CD4-positive, alpha-beta T cell treated with Interleukin-4 for 1 hour (primary cell): ENCODE measurements at regions not wholly inside any gene's neighbourhood (a gene's known extent, or its start where the extent isn't known, plus 50 kb on each side); places are given as distances from the start of the nearest gene placed in this dataset.

Experiments
- DNase-seq, 2 donors: peaks; one replicate each; pipeline ENCODE4 v3.0.0-alpha.2; 2020 to 2022

DNA sequence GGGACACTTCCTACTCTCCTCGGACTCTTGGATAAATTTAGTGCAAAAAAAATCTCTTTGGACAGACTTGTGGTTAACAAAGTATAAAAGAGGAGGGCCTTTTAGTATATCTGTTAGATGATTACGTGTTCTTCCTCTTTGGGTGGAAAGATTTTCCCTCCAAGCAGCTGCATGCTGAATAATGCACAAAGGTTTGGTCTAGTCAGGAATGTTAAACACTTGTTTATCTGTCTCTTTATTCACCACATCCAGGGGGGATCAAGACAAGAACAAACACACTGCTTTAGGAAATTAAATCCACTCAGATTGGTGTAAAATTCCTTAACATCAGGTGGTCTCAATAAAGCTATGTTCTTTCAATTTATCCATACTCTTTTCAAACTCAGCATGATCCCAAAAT is 260.9 kb upstream of the CHD6 start:
- DNase-seq: no peak

DNA sequence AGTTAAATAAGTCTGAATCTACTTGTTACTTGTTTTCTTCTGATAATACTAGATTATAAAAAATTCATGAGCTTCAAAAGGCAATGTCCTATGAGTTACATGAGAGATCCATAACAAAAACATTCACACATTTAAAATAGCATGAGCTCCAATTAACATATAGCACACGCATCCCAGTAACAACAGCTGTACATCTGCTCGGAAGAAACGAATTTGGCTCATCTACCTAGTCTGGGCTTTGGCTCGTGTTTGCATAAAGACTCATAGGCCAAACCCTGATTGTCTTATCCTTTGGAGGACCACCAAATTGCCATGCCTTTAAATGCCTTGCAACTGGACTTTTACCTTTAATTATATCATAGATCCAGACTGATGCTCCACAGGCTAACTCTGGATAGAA is 259.7 kb upstream of the CHD6 start:
- no peak for DNase-seq

DNA sequence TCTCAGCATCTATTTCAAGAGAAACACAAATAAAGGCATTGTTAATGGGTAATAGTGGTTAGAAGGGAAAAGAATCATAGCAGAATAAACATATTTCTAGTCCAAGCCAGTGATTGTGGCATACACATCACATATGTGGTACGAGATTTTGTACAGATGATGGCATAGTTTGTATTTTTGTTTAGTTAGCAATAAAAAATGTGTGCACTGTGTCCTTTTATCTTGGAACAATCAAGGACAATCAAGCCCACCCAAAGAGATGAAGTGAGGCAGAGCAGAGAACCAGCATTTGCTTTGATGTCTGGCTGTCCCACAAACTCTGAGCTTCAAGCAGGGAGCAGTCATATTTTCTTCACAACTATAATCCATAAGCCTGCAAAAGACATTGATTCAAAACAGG is 256.5 kb upstream of the CHD6 start:
- no peak for DNase-seq

DNA sequence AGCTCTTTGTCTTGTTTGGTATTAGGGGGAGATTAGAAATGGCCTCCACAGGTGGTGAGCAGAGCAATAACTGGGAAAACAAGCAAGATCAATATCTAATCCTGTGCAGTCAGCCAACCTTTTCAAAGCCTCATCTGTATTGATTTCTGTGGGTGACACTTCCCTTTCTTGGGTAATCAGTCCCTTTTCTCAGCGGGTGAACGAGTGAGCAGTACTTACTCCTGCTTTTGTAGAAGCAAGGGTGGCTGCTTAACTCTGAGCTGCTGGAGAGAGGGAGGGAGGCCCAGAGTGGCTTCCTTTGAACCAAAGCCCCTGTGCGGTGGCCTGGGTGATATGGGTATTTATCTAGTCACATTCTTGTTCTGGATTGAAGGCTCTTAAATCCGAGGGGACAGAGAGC is 254.8 kb upstream of the CHD6 start:
- no peak for DNase-seq

DNA sequence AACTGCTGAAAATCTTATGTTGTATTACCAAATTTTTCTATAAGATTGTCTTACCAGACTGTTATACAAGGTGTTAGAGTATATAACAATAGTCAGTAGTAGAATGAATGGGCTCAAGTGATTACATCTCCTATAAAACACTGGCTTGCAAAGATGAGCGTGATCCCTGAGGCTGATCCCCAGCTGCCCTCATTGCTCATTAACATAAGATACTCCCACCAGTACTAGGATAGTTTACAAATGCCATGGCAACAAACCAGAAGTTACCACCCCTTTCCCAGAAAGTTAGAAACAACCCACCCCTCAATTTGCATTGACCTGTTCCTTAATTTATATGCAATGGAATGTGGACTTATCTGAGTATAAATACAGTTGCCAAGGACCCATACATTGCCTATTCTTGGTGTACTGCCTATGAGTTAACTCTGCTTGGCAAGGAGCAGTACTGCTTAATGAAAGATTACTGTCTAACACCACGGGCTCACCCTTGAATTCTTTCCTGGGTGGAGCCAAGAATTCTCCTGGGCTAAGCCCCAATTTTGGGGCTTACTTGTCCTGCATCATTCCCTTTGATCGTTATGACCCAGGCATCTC is 252.8 kb upstream of the CHD6 start:
- no peak for DNase-seq

DNA sequence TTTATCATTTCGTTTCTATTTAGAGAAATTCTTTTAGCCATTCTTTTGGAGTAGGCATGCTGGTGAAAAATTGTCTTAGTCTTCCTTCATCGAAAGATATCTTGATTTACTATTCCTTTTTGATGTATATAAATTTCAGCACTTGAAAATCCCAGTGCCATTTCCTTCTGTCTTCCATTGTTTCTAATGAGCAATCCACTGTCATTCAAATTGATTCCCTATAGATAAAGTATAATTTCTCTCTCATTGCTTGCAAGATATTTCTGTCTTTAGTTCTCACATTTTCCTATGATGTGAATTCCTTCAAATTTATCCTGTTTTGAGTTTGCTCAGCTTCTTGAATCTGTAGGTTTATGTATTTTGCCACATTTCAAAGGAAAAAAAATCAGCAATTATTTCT is 251.1 kb upstream of the CHD6 start:
- no peak for DNase-seq

DNA sequence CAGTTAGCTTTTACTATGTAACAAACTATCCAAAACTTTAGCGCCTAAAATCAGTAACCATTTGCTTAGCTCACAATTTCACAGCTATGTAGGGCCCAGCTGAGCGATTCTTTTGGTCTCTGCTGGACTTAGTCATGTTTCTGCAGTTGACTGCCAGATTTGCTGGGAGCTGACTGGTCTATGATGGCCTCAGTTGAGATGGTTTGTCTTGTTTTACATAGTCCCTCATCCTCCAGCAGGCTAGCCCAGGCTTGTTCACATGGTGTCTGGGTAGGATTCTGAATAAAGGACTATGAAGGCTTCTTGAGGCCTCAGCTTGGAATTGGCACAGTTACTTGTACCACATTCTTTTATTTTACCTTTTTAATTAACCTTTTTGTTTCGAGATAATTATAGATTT is 247.8 kb upstream of the CHD6 start:
- DNase-seq: no peak

DNA sequence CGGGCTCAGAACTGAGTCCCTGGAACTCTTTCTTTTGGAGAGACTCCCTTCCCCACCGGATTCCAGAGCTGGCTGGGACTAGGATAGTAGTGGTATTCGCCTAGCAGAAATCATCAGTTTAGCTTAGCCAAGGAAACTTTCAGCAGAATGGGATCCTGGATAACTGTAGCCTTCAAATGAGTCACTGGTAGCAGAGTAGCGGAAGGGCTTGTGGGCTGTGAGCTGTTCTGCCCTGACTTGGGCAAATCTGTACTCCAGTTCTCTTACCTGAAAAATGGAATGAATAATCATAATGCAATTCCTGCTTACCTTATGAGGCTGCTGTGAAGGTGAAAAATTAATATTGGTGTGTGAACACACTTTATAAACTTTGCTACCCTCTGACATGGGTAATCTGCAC is 244.3 kb upstream of the CHD6 start:
- DNase-seq: no peak

DNA sequence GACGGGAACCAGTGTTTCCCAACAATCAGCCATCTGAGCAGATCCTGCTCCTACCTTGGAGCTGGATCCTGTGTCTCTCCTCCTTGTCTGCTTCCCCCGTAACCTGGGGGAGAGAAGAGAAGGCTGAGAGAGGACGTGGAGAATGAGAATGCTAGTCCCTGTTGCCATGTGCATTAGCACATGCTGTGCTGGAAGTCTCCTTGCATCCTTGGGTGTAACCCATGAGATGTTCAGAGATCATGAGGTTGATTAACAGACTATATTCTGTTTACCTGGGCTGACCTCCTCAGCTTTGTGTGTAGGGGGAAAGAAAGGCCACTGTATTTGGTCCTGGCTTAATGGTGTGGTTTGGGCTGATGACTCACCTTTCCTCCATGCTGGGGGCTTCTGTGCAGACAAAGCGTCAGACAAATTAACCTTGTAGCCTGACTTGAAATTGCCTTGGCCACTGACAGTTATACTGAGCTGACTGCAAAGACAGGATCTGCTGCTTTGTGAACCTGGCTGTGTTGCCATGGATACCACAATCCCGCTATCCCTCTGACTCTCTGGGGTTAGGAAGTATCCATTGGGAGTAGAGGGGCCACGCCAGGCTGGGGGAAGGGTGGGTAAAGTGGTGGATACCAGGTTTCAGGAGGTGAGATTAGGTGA is 243.7 kb upstream of the CHD6 start:
- no peak for DNase-seq

DNA sequence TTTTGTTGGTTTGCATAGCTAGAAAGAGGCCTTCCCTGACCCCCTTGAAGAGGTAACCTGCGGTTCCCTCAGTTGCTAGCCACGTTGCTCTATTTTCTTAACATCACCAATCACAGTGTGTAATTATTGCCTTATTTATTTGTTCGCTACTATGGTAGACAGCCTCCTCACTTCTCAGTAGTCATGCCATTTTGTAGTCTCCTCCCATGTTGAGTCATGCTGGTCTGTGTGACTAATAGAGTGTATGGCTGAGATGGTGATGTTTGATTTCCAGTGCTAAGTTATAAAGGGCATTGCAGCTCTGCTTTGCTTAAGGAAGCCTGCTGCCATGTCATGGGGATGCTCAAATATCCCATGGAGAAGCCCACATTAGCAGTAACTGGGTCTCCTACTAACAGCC is 236.6 kb upstream of the CHD6 start:
- no peak for DNase-seq

DNA sequence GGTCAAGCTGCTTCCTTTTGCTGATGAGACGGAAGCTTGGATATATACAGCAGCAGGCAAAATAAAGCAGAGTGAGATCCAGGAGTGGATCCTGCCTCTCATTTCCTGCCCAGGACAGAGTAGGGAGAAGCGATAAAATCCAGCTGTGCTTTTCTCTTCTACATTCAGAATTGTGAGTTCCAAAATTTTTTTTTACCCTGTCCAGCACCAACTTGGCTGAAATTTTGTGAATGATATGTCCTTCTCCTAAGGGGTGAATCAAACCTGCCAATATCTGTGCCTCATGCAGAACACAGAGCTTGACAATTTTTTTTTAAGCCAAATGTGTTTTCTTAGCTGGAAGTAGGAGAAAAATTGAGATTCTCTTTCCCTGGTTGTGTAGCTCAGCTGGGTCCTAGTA is 235.6 kb upstream of the CHD6 start:
- no peak for DNase-seq

DNA sequence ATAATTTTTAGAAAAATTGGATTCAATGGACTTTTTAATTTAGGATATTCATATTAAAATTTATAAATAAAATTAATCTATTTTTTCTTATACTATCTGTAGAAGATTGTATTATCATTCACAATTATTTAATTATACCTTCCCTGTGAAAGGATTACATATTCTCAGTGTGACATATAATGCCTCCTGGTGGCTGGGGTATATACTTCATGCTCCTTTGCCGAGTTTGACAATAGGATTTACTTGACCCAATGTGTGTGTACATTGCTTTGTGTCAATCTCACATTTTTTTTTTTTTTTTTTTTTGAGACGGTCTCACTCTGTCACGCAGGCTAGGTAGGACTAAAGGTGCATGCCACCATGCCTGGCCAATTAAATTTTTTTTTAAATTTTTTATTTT is 230.0 kb upstream of the CHD6 start:
- no peak for DNase-seq

DNA sequence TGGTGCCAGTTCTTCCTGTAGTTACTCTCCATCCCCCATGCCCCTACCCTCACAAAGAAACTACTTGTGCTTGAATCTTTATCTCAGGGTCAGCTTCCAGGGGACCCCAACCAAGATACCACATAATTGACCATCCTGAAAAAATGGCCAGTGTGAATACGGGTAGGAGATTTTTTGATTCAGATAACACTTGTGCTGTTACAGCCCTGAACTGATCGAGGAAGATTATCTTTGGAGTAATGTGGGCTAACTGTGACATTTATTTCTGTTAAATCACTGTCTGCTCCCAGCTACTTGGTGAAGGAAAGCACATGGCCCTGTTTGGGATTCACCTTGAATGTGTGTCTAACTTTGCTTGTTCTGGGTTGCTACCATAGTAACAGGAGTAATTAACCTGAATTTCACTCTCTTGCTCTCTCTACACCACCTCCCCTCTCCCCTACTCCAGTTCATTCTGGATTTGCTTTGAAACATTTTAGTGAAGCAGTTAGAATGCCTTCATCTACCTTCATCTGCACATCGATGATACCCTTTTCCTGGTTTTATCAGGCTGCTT is 219.6 kb upstream of the CHD6 start:
- no peak for DNase-seq

DNA sequence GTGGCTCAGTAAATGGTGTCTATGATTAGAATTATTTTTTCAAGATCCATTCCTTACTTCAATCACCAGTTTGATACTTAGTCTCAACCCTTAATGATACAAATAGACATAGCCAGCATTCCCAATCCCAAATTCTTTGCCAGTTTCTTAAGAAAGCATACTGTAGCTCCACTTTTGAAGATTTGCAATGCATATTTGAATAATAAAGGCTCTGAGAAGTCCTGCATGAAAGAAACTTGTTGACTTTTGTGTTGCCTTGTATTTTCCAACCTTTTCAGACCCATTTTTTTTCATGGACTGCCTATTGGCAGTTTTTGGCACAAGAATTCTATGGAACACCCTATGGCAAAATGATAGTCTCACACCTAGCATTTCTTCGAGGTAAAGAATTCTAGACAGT is 215.6 kb upstream of the CHD6 start:
- no peak for DNase-seq

DNA sequence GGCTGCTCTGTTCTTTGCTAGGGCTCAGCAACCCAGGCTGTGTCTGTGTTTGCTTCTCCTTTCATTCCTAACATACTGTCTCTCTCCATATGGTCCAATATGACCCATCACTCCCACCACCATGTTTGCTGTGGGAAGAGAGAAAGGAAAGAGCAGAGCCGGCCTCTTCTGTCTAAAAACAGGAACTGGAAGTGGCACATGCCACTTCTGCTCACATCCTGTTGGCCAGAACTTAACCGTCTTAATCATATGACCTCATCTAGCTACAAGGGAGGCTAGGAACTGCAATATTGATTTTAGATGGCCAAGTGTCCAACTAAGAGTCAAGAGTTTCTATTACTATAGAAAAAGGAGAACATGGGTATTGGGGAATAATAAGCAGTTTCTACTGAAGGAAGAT is 212.5 kb upstream of the CHD6 start:
- DNase-seq: no peak

DNA sequence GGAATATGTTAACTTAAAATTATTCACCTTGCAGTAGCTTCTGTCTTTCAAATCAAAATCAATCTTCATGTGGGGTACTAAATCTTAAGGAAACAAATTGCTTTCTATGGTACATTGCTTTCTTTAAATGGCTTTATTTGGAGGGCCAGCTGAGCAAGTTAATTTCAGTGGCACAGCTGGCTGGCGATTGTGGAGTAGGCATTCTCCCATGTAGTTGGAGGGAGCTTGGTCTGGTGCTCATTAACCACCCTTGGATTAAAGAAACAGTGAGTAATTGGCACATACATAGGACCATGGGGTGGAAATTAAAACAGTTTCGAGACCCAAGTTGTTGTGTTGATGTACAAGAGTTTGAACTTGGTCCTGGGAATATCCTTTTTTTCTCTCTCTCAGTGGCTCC is 201.3 kb upstream of the CHD6 start:
- DNase-seq: no peak

DNA sequence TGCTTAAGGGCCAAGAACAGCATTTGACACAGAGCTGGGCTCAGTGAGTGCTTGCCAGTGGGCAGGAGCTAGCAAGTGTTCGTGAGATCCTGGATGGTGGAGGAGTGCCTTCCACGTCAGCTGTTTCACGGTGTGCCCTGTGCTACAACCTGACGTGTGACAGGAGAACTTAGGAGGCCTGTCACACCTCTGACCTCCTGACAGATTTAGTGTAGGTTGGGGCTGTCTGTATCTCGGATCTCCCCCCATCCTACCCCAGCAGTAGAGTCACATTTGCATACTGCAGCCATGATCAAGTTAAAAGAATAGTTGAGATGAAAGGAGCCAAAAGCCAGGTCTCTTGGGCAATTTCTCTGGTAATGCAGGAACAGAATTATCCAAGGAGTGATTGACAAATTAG is 200.8 kb upstream of the CHD6 start:
- no peak for DNase-seq

DNA sequence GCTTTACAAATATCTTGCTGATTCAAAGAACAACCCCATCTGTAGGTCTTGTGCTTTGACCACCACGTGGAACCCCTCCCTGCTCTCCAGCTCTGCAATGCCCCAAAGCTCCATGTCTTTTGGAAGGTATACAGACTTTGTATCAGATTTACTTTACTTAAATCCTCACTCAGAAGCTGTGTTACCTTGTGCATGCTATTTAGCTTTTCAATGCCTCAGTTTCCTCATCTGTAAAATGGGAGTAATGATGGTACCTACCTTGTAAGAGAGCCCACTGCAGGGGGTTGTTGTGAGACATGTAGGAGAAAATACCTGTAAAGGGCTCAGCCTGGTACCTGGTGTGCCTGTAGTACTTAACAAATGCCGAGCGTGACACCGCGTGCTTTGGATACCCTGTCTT is 200.2 kb upstream of the CHD6 start:
- no peak for DNase-seq

DNA sequence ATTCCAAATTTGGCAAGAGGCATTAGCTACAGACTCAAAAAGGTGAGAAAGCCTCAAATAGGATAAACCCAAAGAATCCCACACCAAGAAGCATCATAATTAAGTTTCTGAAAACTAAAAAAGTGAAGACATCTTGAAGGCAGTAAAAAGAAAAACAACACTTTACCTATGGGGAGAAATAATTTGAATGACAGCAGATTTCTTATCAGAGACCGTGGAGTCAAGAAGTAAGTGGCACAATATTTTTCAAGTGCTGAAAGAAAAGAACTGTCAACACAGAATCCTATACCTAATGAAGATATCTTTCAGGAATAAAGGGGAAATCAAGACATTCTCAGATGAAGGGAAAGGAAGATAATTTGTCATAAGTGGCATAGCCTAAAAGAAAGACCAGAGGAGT is 193.3 kb upstream of the CHD6 start:
- DNase-seq: no peak

DNA sequence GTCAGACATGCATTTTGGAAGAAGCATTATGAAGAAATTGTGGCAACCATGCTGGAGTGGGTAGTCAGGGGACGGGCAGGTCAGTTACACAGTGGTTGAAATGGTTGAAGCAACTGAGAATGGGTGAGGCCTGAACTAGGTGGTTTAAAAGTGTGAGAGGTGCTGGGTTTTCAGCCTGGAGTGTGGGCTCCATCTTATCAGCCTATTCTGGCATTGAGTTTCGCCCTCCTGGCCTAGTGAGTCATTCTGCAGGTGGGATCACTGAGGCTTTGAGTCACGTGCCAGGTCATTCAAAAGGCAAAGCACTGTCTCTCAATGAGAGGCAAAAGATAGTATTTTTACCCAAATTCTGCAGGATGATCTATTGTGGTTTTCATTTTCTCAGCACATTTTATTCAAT is 181.9 kb upstream of the CHD6 start:
- DNase-seq: no peak

DNA sequence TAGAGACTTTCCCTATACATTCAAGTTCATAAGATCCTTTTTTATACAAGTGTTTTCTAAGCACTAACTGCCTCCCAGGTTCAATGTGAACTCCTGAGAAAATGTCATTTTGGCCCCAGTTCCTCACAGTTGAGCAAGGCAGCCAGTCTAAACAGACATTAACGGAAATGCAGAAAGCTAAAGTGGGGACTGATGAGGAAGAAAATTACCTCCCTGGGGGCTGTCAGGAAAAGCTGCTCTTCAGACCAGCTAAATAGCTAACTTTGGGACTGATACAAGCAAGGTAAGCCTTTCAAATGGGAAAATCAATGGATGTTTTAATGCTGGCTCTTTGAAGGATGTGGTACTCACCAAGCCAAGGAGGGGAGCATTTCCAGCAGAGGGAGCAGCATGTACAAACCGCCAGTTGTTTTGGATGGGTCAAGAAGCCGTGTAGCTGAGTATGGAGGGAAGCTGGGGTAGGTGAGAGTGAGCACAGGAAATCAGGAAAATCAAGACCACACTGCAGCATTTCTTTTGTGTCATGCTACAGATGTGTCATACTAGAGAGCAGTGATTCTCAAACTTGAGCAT is 180.8 kb upstream of the CHD6 start:
- no peak for DNase-seq

DNA sequence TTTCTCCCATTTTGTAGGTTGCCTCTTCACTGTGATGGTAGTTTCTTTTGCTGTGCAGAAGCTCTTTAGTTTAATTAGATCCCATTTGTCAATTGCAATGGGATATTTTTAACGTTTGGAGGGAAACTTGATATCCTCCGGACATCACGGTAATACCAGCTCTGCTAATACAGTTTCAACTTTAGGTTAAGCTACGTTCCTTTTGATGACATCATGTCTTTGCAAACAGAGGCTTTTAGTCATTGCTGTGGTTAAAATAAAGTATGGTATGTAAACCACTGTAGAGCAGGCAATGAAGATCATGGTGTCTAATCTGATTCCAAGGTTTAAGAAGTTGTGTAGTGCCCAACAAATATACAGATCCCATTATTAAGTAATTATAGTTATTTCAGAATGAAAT is 168.0 kb upstream of the CHD6 start:
- no peak for DNase-seq

DNA sequence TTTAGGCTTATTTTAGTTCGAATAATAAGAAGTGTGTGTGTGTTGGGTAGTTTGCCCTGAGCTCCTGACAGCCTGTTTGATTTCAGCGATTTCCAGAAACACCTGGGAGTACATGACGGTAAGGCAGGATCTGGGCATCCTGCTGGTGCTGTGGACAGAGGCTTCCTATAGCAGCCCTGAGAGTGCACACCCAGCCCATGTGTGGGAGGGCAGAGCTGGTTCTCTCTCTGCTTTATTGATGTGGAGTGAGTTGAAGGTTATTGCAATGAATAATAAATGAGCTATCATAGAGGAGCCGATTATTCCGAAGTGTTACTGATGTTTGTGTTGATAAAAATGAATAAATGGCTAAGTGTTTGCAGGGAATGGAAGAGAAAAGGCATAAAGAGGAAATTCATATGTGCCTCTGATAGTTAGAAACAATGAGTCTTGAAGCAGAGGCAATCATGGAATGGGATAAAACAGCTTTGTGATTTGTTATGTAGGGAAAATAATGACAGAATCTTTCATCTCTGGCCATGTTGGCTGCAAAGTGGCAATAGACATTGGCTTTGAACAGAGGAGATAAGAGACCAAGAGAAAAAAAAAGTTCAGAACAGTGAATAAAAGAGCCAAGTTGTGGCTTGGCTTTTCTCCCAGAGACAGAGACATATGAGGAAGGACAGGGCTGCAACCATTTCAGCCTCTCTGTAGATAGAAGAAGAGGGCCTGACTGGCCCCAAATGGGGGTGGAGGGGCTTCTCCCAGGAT is 166.2 kb upstream of the CHD6 start:
- no peak for DNase-seq
